Naive thymus-derived CD8-positive, alpha-beta T cell (primary cell): ENCODE measurements at regions not wholly inside any gene's neighbourhood (a gene's known extent, or its start where the extent isn't known, plus 50 kb on each side); places are given as distances from the start of the nearest gene placed in this dataset.
"Not testable (repeated sequence)": the region's sequence is repeated elsewhere in the genome, so short reads cannot be mapped to it uniquely, and the experiment has no call there.

Experiments used
- ATAC-seq, 2 donors: fragments of 150-1000 bp; cut with Tn5 transposase in 1 of 2; sonication (Bioruptor Pico), chemical (Tn5 transposase) in 1 of 2; 1 replicate in 1 of 2; 2 replicates in 1 of 2; pipeline ENCODE4 v1.10.0; 2021; ENCODE audit warnings: mild to moderate bottlenecking in 2 of 2, moderate library complexity in 2 of 2
- POLR2A ChIA-PET: fragments of 350-600 bp; sonication (Branson Sonifier 250); formaldehyde crosslinking; loops from one replicate; lab custom pipeline; 2021; ENCODE audit warnings: antibody characterized with exemption; lab: Charles Lee
- DNase-seq, 10 donors: peaks; one replicate each; pipeline versions ENCODE4 v3.0.0 to v3.0.0-alpha.2; 2020 to 2022
- H3K27ac Mint-ChIP-seq, 10 donors: one replicate each; pipeline ENCODE4 v1.8.0; 2020 to 2022; ENCODE audit warnings: mild to moderate bottlenecking in 10 of 10, mixed read lengths in 10 of 10, moderate library complexity in 4 of 10, inconsistent platforms in 1 of 10
- H3K27me3 Mint-ChIP-seq, 5 donors: one replicate each; pipeline ENCODE4 v1.8.0; 2021 to 2022; ENCODE audit warnings: mixed read lengths in 5 of 5
- H3K36me3 Mint-ChIP-seq, 3 donors: one replicate each; pipeline ENCODE4 v1.8.0; 2020 to 2022; ENCODE audit warnings: mixed read lengths in 3 of 3, mild to moderate bottlenecking in 2 of 3, inconsistent platforms in 1 of 3
- H3K4me1 Mint-ChIP-seq, 4 donors: one replicate each; pipeline ENCODE4 v1.8.0; 2021 to 2022; ENCODE audit warnings: mixed read lengths in 4 of 4
- H3K4me3 Mint-ChIP-seq, 10 donors: one replicate each; pipeline ENCODE4 v1.8.0; 2020 to 2022; ENCODE audit warnings: mild to moderate bottlenecking in 10 of 10, mixed read lengths in 10 of 10, moderate library complexity in 6 of 10, inconsistent platforms in 1 of 10
- H3K9me3 Mint-ChIP-seq, 9 donors: one replicate each; pipeline ENCODE4 v1.8.0; 2020 to 2022; ENCODE audit warnings: mixed read lengths in 9 of 9, mild to moderate bottlenecking in 3 of 9, inconsistent platforms in 1 of 9, moderate library complexity in 1 of 9

DNA sequence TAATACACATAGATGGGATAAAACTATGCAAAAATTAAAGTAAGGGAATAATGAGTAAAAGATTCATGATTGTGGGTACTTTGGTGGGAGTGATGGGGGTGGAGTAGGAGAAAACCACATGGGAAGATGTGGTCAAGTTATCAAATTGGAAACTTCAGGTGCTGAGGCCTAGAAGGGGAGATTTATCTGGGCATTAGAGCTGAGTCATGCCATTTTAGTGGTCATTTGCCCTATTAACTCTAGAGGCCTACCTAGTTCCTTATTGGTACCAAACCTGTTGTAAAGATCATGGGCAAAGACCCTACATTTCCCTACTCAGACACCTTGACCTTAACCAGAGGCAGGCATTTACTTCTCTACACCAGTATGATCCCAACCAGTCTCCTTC is 125.9 kb upstream of the BCL6 start:
- H3K9me3 Mint-ChIP-seq: peaks cover 0 to 1% (median 0%) of the 10 kb centered on the region in 9 donors
- POLR2A ChIA-PET: no interaction called here
- no peak for DNase-seq
- H3K36me3 Mint-ChIP-seq: no peaks in the 10 kb centered on the region
- no peaks in the 10 kb centered on the region for H3K27me3 Mint-ChIP-seq
- H3K4me1 Mint-ChIP-seq: no peaks in the 10 kb centered on the region
- no peak overlapping the region for H3K4me3 Mint-ChIP-seq
- no peak for ATAC-seq
- H3K27ac Mint-ChIP-seq: no peak overlapping the region

DNA sequence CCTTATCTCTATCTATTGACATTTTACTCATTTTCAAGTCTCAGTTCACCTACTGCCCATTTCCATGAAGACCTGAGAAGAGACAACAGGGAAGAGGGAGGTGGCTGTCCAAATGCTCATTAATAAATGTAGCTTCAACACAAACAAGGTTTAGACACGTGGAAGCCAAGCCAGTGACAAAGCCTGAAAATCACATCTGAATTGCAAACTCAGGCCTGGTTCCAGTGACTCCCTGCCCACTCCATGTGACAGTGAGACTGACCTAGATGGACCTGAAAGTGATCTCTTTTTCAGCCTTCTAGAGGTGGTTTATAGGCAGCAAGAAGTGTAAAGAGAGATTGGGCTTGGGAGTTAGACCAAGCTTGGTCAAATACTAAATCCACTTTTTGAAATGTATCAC is 126.6 kb upstream of the BCL6 start:
- no peak for ATAC-seq
- H3K27ac Mint-ChIP-seq: no peak overlapping the region
- no peaks in the 10 kb centered on the region for H3K36me3 Mint-ChIP-seq
- H3K27me3 Mint-ChIP-seq: no peaks in the 10 kb centered on the region
- DNase-seq: no peak
- H3K9me3 Mint-ChIP-seq: peaks cover 0 to 1% (median 0%) of the 10 kb centered on the region in 9 donors
- no peak overlapping the region for H3K4me3 Mint-ChIP-seq
- POLR2A ChIA-PET: no interaction called here
- no peaks in the 10 kb centered on the region for H3K4me1 Mint-ChIP-seq

DNA sequence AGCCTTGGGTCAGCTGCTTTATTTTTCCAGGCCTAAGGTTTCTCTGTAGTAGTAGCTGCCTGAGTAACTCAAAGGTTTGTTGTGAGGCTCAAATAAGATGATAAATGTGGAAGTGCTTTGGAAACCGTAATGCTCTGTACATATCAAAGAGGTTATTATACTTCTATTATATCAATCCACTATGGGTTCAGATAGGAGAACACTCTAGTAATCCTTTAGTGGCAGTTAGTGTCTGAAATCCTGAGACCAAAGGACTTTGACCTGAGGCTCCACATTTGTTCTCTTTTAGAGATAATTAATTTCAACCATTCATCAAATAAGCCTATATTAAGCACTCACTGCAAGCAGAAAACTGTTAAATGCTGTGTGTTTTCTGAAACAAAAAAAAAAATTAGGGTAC is 128.6 kb upstream of the BCL6 start:
- Mint-ChIP-seq H3K4me3 (no peak overlapping the region), H3K27ac (no peak overlapping the region), H3K4me1 (no peaks in the 10 kb centered on the region), H3K9me3 (no peaks in the 10 kb centered on the region), H3K27me3 (no peaks in the 10 kb centered on the region), H3K36me3 (no peaks in the 10 kb centered on the region)
- no peak for DNase-seq
- POLR2A ChIA-PET: no interaction called here
- no peak for ATAC-seq

- no peaks in the 10 kb centered on the region for H3K4me1 Mint-ChIP-seq
- no peaks in the 10 kb centered on the region for H3K9me3 Mint-ChIP-seq
- H3K36me3 Mint-ChIP-seq: no peaks in the 10 kb centered on the region
- POLR2A ChIA-PET: no interaction called here
- DNase-seq (no peak), ATAC-seq (no peak)
- H3K27me3 Mint-ChIP-seq: no peaks in the 10 kb centered on the region
- H3K4me3 Mint-ChIP-seq: no peak overlapping the region
- H3K27ac Mint-ChIP-seq: no peak overlapping the region
Observed at GRCh38 chr3:187875863-187876262, 130.6 kb upstream of the BCL6 start.

DNA sequence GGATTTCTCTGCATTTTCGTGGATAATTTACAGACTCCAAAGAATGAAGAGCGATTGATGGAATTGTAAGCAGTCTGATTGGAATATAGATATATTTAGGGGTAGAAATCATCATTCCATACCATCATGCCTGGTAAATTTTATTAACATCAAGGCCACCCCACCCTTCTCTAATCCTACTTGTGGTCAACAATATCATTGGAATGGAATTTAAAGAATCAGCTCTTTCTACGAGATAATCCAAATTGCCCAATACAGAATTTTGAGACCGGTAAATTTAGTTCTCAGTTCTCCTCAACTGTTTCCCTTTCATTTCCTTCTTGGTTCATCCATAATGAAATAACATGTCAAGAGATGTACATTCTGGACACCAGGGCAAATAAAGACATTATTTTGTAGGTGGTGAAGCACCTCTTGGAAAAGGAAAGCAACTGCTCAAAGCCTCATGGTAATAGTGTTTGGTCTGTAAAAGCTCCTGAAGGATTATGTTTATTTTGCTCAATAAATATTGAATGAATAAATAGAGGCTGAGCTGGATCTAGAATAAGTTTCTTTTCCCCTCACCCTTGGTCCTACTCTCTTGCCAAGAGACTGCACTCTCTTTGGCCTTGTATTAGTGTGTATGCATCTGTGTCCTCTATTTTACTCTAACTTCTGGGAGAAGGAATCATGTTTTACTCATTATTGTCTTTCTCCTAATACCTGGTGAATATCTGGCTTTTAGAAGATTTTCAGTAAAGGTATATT is 133.7 kb upstream of the BCL6 start:
- no peaks in the 10 kb centered on the region for H3K36me3 Mint-ChIP-seq
- POLR2A ChIA-PET: no interaction called here
- no peak for ATAC-seq
- peak overlapping the region in 1 of 10 donors; percentile 20 for H3K27ac Mint-ChIP-seq
- H3K4me1 Mint-ChIP-seq: no peaks in the 10 kb centered on the region
- no peak overlapping the region for H3K4me3 Mint-ChIP-seq
- H3K27me3 Mint-ChIP-seq: no peaks in the 10 kb centered on the region
- no peak for DNase-seq
- no peaks in the 10 kb centered on the region for H3K9me3 Mint-ChIP-seq

DNA sequence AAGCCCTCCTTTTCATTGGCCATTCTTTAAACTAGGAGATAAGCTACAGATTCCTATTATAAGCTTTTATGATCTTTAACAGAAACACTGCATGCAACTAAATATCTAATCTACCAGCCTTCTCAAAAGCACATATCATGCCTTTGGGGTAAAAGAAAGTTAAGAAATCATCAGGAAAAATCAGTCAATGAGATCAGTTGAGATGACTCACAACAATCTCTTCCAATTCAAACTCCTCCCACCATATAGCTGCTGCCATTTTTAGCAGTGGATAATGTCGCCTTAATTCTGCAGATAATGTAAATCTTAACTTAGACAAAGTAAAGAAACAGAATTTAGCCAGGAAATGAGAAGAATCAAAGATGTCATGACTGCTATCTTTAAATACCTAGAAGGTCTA is 135.2 kb upstream of the BCL6 start:
- Mint-ChIP-seq H3K36me3 (no peaks in the 10 kb centered on the region), H3K4me3 (no peak overlapping the region), H3K27ac (no peak overlapping the region), H3K4me1 (no peaks in the 10 kb centered on the region), H3K9me3 (no peaks in the 10 kb centered on the region), H3K27me3 (no peaks in the 10 kb centered on the region)
- DNase-seq (no peak), ATAC-seq (no peak)
- POLR2A ChIA-PET: no interaction called here

DNA sequence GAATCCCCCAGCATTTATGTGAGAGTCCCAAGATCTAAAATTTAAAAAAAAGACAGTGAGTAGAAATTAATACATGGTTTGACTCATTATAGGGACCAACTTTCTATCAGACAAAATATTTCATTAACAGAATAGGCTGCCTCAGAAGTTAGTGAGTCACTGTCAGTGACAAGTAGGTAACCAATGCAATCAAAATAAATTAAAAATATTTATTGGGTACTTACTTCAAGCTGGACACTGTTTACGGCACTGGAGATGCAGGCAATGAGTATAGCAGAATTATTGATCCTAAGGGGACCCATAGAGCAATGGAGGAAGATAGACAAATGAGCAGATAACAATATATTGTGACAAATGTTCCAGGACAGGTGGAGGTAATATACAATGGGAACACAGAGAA is 135.6 kb upstream of the BCL6 start:
- Mint-ChIP-seq H3K36me3 (no peaks in the 10 kb centered on the region), H3K9me3 (no peaks in the 10 kb centered on the region), H3K4me1 (no peaks in the 10 kb centered on the region), H3K27ac (no peak overlapping the region), H3K4me3 (no peak overlapping the region), H3K27me3 (no peaks in the 10 kb centered on the region)
- no peak for ATAC-seq
- no peak for DNase-seq
- POLR2A ChIA-PET: no interaction called here

GRCh38 chr3:187888701-187889100 is 143.4 kb upstream of the BCL6 start:
- POLR2A ChIA-PET: no interaction called here
- H3K27me3 Mint-ChIP-seq: no peaks in the 10 kb centered on the region

GRCh38 chr3:187889106-187889505 is 143.8 kb upstream of the BCL6 start:
- no peaks in the 10 kb centered on the region for H3K9me3 Mint-ChIP-seq
- peaks cover 4 to 7% (median 6%) of the 10 kb centered on the region in 4 donors for H3K4me1 Mint-ChIP-seq
- H3K36me3 Mint-ChIP-seq: no peaks in the 10 kb centered on the region
- ATAC-seq: no peak
- H3K27me3 Mint-ChIP-seq: no peaks in the 10 kb centered on the region
- DNase-seq: no peak
- POLR2A ChIA-PET: no interaction called here
- H3K27ac Mint-ChIP-seq: no peak overlapping the region
- no peak overlapping the region for H3K4me3 Mint-ChIP-seq

More at GRCh38 chr3:187888701-187889100, 143.4 kb upstream of the BCL6 start:
- Mint-ChIP-seq H3K4me1 (peaks cover 4 to 7% (median 6%) of the 10 kb centered on the region in 4 donors), H3K9me3 (no peaks in the 10 kb centered on the region), H3K36me3 (no peaks in the 10 kb centered on the region), H3K4me3 (no peak overlapping the region), H3K27ac (no peak overlapping the region)
- ATAC-seq (no peak), DNase-seq (no peak)

DNA sequence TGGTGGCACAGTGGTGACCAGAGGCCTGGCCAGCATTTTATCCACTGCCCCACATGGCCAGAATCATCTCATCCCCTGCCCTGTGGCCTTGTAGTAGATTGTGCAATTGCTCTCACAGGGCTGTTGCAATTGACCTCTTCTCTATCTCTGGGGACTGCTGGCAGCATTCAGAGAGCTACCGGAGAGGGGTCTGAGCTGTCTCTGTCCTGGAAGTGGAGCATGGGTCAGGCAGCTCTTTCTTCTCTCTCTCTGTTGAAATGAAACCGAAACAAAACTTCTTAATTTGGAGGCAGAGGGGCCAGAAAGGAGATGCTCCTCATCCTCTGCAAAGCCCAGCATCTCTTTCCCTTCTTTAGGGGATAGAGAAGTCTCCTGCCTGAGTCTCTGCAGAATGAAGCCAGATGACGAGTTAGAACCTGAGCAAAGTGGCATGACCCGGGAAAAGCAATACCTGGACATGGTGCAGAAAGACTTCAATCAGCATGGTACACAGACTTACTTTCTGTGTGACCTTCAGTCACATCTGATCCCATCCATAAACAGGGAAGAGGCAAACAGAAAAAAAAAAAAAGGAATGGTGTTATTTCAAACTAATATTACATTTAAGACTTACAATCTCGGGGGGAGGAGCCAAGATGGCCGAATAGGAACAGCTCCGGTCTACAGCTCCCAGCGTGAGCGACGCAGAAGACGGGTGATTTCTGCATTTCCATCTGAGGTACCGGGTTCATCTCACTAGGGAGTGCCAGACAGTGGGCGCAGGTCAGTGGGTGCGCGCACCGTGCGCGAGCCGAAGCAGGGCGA is 144.5 kb upstream of the BCL6 start:
- Mint-ChIP-seq H3K9me3 (no peaks in the 10 kb centered on the region), H3K27ac (peak overlapping the region in 2 of 10 donors; percentile 27 to 65), H3K4me3 (peak overlapping the region in 1 of 10 donors; percentile 33), H3K36me3 (no peaks in the 10 kb centered on the region), H3K4me1 (peaks cover 4 to 7% (median 6%) of the 10 kb centered on the region in 4 donors), H3K27me3 (no peaks in the 10 kb centered on the region)
- POLR2A ChIA-PET: no interaction called here
- ATAC-seq (no peak), DNase-seq (no peak)

DNA sequence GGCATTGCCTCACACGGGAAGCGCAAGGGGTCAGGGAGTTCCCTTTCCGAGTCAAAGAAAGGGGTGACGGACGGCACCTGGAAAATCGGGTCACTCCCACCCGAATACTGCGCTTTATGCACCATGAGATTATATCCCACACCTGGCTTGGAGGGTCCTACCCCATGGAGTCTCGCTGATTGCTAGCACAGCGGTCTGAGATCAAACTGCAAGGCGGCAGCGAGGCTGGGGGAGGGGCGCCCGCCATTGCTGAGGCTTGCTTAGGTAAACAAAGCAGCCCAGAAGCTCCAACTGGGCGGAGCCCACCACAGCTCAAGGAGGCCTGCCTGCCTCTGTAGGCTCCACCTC is 145.1 kb upstream of the BCL6 start:
- H3K9me3 Mint-ChIP-seq, H3K4me3 Mint-ChIP-seq, H3K4me1 Mint-ChIP-seq, DNase-seq, H3K36me3 Mint-ChIP-seq, ATAC-seq, H3K27ac Mint-ChIP-seq, POLR2A ChIA-PET, H3K27me3 Mint-ChIP-seq: not testable (repeated sequence)

- POLR2A ChIA-PET: no interaction called here
- no peak overlapping the region for H3K4me3 Mint-ChIP-seq
- no peak overlapping the region for H3K27ac Mint-ChIP-seq
Observed at GRCh38 chr3:187896646-187897045, 151.4 kb upstream of the BCL6 start.

DNA sequence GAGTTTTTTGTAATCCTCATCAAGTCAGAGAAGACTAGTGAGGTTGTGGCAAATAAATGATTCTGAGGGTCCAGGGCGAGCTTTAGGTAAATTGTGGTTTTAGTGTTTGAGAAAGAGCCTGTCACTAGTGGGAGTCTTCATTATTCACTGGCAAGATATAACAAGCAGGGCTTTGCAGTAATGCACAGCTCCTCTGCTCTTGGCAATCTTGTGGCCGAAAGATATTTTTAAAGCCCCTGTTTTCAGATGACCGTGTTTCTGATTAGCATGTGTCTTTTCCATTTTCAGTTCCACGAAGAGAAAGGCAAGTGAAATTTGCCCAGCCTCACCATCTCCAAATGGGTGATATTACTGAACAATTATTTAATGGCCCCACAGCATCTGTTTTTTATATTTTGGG is 154.0 kb upstream of the BCL6 start:
- no peaks in the 10 kb centered on the region for H3K9me3 Mint-ChIP-seq
- no peak overlapping the region for H3K27ac Mint-ChIP-seq
- DNase-seq (no peak), ATAC-seq (no peak)
- H3K27me3 Mint-ChIP-seq: peaks cover 0 to 2% (median 0%) of the 10 kb centered on the region in 5 donors
- POLR2A ChIA-PET: no interaction called here
- H3K4me3 Mint-ChIP-seq: no peak overlapping the region
- peaks cover 0 to 3% (median 0%) of the 10 kb centered on the region in 4 donors for H3K4me1 Mint-ChIP-seq
- no peaks in the 10 kb centered on the region for H3K36me3 Mint-ChIP-seq

More at GRCh38 chr3:187896646-187897045, 151.4 kb upstream of the BCL6 start:
- DNase-seq: no peak
- H3K4me1 Mint-ChIP-seq: peaks cover 0 to 3% (median 0%) of the 10 kb centered on the region in 4 donors
- no peaks in the 10 kb centered on the region for H3K36me3 Mint-ChIP-seq
- no peaks in the 10 kb centered on the region for H3K9me3 Mint-ChIP-seq
- ATAC-seq: no peak
- no peaks in the 10 kb centered on the region for H3K27me3 Mint-ChIP-seq
